Parathyroid adenoma (tissue), 2 donors: ENCODE measurements at regions not wholly inside any gene's neighbourhood (a gene's known extent, or its start where the extent isn't known, plus 50 kb on each side); places are given as distances from the start of the nearest gene placed in this dataset.

Experiments used
- H2AFZ ChIP-seq: fragments of 300-600 bp; sonication (generic); one replicate; pipeline ENCODE4 v1.7.0; 2017; ENCODE audit warnings: antibody characterized with exemption, mild to moderate bottlenecking
- H3K27ac ChIP-seq: fragments of 300-600 bp; sonication (generic); one replicate; pipeline ENCODE4 v1.7.0; 2017
- H3K27me3 ChIP-seq: fragments of 300-600 bp; sonication (generic); one replicate; pipeline ENCODE4 v1.7.0; 2017; ENCODE audit warnings: low read length; ENCODE audit not compliant: control insufficient read depth, insufficient read depth
- H3K36me3 ChIP-seq: fragments of 300-600 bp; sonication (generic); one replicate; pipeline ENCODE4 v1.7.0; 2017; ENCODE audit warnings: low read length; ENCODE audit not compliant: control insufficient read depth, insufficient read depth
- H3K4me1 ChIP-seq: fragments of 300-600 bp; sonication (generic); one replicate; pipeline ENCODE4 v1.7.0; 2017; ENCODE audit warnings: control low read depth
- H3K4me2 ChIP-seq: fragments of 300-600 bp; sonication (generic); one replicate; pipeline ENCODE4 v1.7.0; 2017; ENCODE audit warnings: low read length
- H3K4me3 ChIP-seq: fragments of 300-600 bp; sonication (generic); one replicate; pipeline ENCODE4 v1.7.0; 2017; ENCODE audit warnings: low read depth, low read length
- H3K79me2 ChIP-seq: fragments of 300-600 bp; sonication (generic); one replicate; pipeline ENCODE4 v1.7.0; 2017; ENCODE audit warnings: control low read depth
- H3K9ac ChIP-seq: fragments of 300-600 bp; sonication (generic); one replicate; pipeline ENCODE4 v1.7.0; 2017; ENCODE audit warnings: mild to moderate bottlenecking
- H3K9me3 ChIP-seq: fragments of 300-600 bp; sonication (generic); one replicate; pipeline ENCODE4 v1.7.0; 2017; ENCODE audit warnings: low read length; ENCODE audit not compliant: control insufficient read depth
- CTCF ChIP-seq: fragments of 300-600 bp; sonication (generic); IDR thresholded peaks from one replicate; pipeline ENCODE4 v1.7.0; 2017; ENCODE audit warnings: antibody characterized with exemption, mild to moderate bottlenecking
- donor health status: primary hyperparathyroidism.

GRCh38 chr12:114955414-114956014, 271.5 kb upstream of the TBX3 start:
- no peak overlapping the region for H3K4me2 ChIP-seq
- no peaks in the 10 kb centered on the region for H3K9me3 ChIP-seq
- no peak for TF ChIP-seq CTCF
- no peak overlapping the region for H2AFZ ChIP-seq
- no peaks in the 10 kb centered on the region for H3K79me2 ChIP-seq
- H3K27me3 ChIP-seq: no peaks in the 10 kb centered on the region
- no peaks in the 10 kb centered on the region for H3K4me1 ChIP-seq
- no peaks in the 10 kb centered on the region for H3K36me3 ChIP-seq
- no peak overlapping the region for H3K27ac ChIP-seq
- H3K9ac ChIP-seq: no peak overlapping the region
- H3K4me3 ChIP-seq: no peak overlapping the region

GRCh38 chr12:114954511-114955055, 270.6 kb upstream of the TBX3 start:
- no peak overlapping the region for H3K27ac ChIP-seq
- no peaks in the 10 kb centered on the region for H3K4me1 ChIP-seq
- no peaks in the 10 kb centered on the region for H3K36me3 ChIP-seq
- no peaks in the 10 kb centered on the region for H3K9me3 ChIP-seq
- no peak overlapping the region for H3K9ac ChIP-seq
- no peaks in the 10 kb centered on the region for H3K27me3 ChIP-seq
- H2AFZ ChIP-seq: no peak overlapping the region
- H3K4me2 ChIP-seq: no peak overlapping the region
- TF ChIP-seq CTCF: no peak
- no peak overlapping the region for H3K4me3 ChIP-seq
- H3K79me2 ChIP-seq: no peaks in the 10 kb centered on the region

- H2AFZ ChIP-seq: no peak overlapping the region
- H3K9me3 ChIP-seq: no peaks in the 10 kb centered on the region
- H3K36me3 ChIP-seq: no peaks in the 10 kb centered on the region
- H3K79me2 ChIP-seq: no peaks in the 10 kb centered on the region
- H3K27ac ChIP-seq: no peak overlapping the region
- H3K4me3 ChIP-seq: no peak overlapping the region
- H3K4me2 ChIP-seq: no peak overlapping the region
- H3K27me3 ChIP-seq: no peaks in the 10 kb centered on the region
- TF ChIP-seq CTCF: no peak
- H3K9ac ChIP-seq: no peak overlapping the region
- no peaks in the 10 kb centered on the region for H3K4me1 ChIP-seq
Observed at GRCh38 chr12:114952573-114953271, 268.7 kb upstream of the TBX3 start.

- no peak overlapping the region for H3K4me2 ChIP-seq
- no peaks in the 10 kb centered on the region for H3K36me3 ChIP-seq
- H3K9ac ChIP-seq: no peak overlapping the region
- no peaks in the 10 kb centered on the region for H3K79me2 ChIP-seq
- H3K27me3 ChIP-seq: no peaks in the 10 kb centered on the region
- H3K4me1 ChIP-seq: no peaks in the 10 kb centered on the region
- no peak overlapping the region for H3K27ac ChIP-seq
- H3K4me3 ChIP-seq: no peak overlapping the region
- no peak for TF ChIP-seq CTCF
- H3K9me3 ChIP-seq: no peaks in the 10 kb centered on the region
- H2AFZ ChIP-seq: no peak overlapping the region
Observed at GRCh38 chr12:114949058-114949820, 265.3 kb upstream of the TBX3 start.
